ENCODE measurements at regions not wholly inside any gene's neighbourhood (a gene's known extent, or its start where the extent isn't known, plus 50 kb on each side); places are given as distances from the start of the nearest gene placed in this dataset.

GRCh38 chr4:126344472-126344871 is 1029.7 kb downstream of the FAT4 start:
- no peak for DNase-seq (ENCODE audit: low read depth)
- no peak for FAIRE-seq
- H2AFZ ChIP-seq (ENCODE audit: low read depth, low read length) = no peak overlapping the region
- H3K36me3 Mint-ChIP-seq (ENCODE audit: low read depth, unreplicated experiment) = no peaks in the 10 kb centered on the region
- H3K4me1 Mint-ChIP-seq (ENCODE audit: low read depth, unreplicated experiment) = no peaks in the 10 kb centered on the region
- no peaks in the 10 kb centered on the region for H3K79me2 ChIP-seq (ENCODE audit: insufficient read depth, low read length)
- no peak overlapping the region for H3K4me2 ChIP-seq (ENCODE audit: low read length)
- H3K9me3 Mint-ChIP-seq (ENCODE audit: unreplicated experiment) = no peaks in the 10 kb centered on the region
- H3K27ac ChIP-seq (ENCODE audit: low read depth, low read length) = no peak overlapping the region
- no peaks in the 10 kb centered on the region for H3K27me3 ChIP-seq (ENCODE audit: insufficient read depth, low read length)
- H3K27ac Mint-ChIP-seq (ENCODE audit: unreplicated experiment) = no peak overlapping the region
- H3K4me3 ChIP-seq (ENCODE audit: insufficient read depth, low read depth, low read length) = no peak overlapping the region
- no peak overlapping the region for H3K9ac ChIP-seq (ENCODE audit: low read length)
- H3K4me3 Mint-ChIP-seq (ENCODE audit: unreplicated experiment) = no peak overlapping the region
- TF ChIP-seq EZH2 (IDR thresholded peaks at IDR 0.05; ENCODE audit: insufficient read depth, low read length) = no peak
- TF ChIP-seq, protein P1, sequence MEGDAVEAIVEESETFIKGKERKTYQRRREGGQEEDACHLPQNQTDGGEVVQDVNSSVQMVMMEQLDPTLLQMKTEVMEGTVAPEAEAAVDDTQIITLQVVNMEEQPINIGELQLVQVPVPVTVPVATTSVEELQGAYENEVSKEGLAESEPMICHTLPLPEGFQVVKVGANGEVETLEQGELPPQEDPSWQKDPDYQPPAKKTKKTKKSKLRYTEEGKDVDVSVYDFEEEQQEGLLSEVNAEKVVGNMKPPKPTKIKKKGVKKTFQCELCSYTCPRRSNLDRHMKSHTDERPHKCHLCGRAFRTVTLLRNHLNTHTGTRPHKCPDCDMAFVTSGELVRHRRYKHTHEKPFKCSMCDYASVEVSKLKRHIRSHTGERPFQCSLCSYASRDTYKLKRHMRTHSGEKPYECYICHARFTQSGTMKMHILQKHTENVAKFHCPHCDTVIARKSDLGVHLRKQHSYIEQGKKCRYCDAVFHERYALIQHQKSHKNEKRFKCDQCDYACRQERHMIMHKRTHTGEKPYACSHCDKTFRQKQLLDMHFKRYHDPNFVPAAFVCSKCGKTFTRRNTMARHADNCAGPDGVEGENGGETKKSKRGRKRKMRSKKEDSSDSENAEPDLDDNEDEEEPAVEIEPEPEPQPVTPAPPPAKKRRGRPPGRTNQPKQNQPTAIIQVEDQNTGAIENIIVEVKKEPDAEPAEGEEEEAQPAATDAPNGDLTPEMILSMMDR (IDR thresholded peaks at IDR 0.05; ENCODE audit: insufficient read depth, low read depth, low read length) = no peak
- no peaks in the 10 kb centered on the region for H3K9me3 ChIP-seq (ENCODE audit: insufficient read depth, low read depth, low read length)
- H4K20me1 ChIP-seq (ENCODE audit: insufficient read depth, low read length) = no peaks in the 10 kb centered on the region
- H3K4me1 ChIP-seq (ENCODE audit: insufficient read depth, low read length) = no peaks in the 10 kb centered on the region
- H3K27me3 Mint-ChIP-seq (ENCODE audit: low read depth, unreplicated experiment) = no peaks in the 10 kb centered on the region
- no peaks in the 10 kb centered on the region for H3K36me3 ChIP-seq (ENCODE audit: insufficient read depth, low read length)

DNA sequence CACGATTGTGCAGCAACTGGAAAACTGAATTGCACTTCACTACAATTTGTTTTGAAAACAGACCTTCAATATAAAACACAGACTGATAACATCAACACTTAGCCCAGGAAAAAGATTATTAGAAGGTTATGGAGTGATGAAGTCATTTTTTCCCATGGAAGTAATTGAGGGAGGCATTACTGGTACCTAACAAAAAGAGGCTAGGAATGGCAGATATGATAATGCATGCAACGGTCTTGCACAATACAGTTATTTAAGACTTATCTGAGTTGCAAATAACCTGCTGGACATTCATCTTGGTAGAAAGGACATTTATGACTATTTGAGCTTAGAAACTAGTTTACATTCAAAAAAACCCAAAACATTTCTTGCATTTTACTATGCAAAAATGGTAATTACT is 1031.9 kb downstream of the FAT4 start:
- Histone ChIP-seq H3K4me2 (ENCODE audit: low read length) (no peak overlapping the region), H3K27me3 (ENCODE audit: insufficient read depth, low read length) (no peaks in the 10 kb centered on the region), H3K79me2 (ENCODE audit: insufficient read depth, low read length) (no peaks in the 10 kb centered on the region), H2AFZ (ENCODE audit: low read depth, low read length) (no peak overlapping the region), H3K9ac (ENCODE audit: low read length) (no peak overlapping the region), H3K36me3 (ENCODE audit: insufficient read depth, low read length) (no peaks in the 10 kb centered on the region), H3K4me1 (ENCODE audit: insufficient read depth, low read length) (no peaks in the 10 kb centered on the region), H3K9me3 (ENCODE audit: insufficient read depth, low read depth, low read length) (no peaks in the 10 kb centered on the region), H4K20me1 (ENCODE audit: insufficient read depth, low read length) (no peaks in the 10 kb centered on the region), H3K27ac (ENCODE audit: low read depth, low read length) (no peak overlapping the region), H3K4me3 (ENCODE audit: insufficient read depth, low read depth, low read length) (no peak overlapping the region)
- H3K4me1 Mint-ChIP-seq (ENCODE audit: low read depth, unreplicated experiment) = no peaks in the 10 kb centered on the region
- no peak for FAIRE-seq
- no peak overlapping the region for H3K4me3 Mint-ChIP-seq (ENCODE audit: unreplicated experiment)
- H3K36me3 Mint-ChIP-seq (ENCODE audit: low read depth, unreplicated experiment) = no peaks in the 10 kb centered on the region
- H3K27me3 Mint-ChIP-seq (ENCODE audit: low read depth, unreplicated experiment) = no peaks in the 10 kb centered on the region
- DNase-seq (ENCODE audit: low read depth) = no peak
- no peak overlapping the region for H3K27ac Mint-ChIP-seq (ENCODE audit: unreplicated experiment)
- no peak for TF ChIP-seq EZH2 (IDR thresholded peaks at IDR 0.05; ENCODE audit: insufficient read depth, low read length)
- TF ChIP-seq, protein P1 (IDR thresholded peaks at IDR 0.05; ENCODE audit: insufficient read depth, low read depth, low read length) = no peak
- no peaks in the 10 kb centered on the region for H3K9me3 Mint-ChIP-seq (ENCODE audit: unreplicated experiment)

DNA sequence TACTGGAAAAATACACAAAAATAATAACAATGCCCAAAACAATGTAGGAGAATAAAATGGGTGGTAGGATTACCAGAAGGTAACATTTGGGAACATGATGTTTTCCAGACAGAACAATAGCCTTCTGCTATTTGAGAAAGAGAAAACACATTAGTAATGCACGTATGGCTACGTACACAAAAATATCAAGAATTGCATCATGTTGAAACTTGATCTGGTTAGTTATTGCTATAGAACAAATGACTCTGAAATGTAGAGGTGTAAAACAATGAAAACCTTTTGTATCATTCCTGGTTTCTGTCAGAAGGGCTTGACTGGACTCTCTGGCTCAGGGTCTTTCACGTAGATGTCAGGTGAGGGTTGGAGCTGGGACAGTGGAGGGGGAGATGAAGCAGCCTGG is 1040.0 kb downstream of the FAT4 start:
- no peaks in the 10 kb centered on the region for H3K4me1 Mint-ChIP-seq (ENCODE audit: low read depth, unreplicated experiment)
- H3K27me3 Mint-ChIP-seq (ENCODE audit: low read depth, unreplicated experiment) = no peaks in the 10 kb centered on the region
- Histone ChIP-seq H3K79me2 (ENCODE audit: insufficient read depth, low read length) (no peaks in the 10 kb centered on the region), H3K27ac (ENCODE audit: low read depth, low read length) (no peak overlapping the region), H2AFZ (ENCODE audit: low read depth, low read length) (no peak overlapping the region), H3K4me2 (ENCODE audit: low read length) (no peak overlapping the region), H4K20me1 (ENCODE audit: insufficient read depth, low read length) (no peaks in the 10 kb centered on the region), H3K36me3 (ENCODE audit: insufficient read depth, low read length) (no peaks in the 10 kb centered on the region), H3K27me3 (ENCODE audit: insufficient read depth, low read length) (no peaks in the 10 kb centered on the region), H3K9me3 (ENCODE audit: insufficient read depth, low read depth, low read length) (no peaks in the 10 kb centered on the region), H3K4me1 (ENCODE audit: insufficient read depth, low read length) (no peaks in the 10 kb centered on the region), H3K9ac (ENCODE audit: low read length) (no peak overlapping the region), H3K4me3 (ENCODE audit: insufficient read depth, low read depth, low read length) (no peak overlapping the region)
- H3K36me3 Mint-ChIP-seq (ENCODE audit: low read depth, unreplicated experiment) = no peaks in the 10 kb centered on the region
- no peak overlapping the region for H3K27ac Mint-ChIP-seq (ENCODE audit: unreplicated experiment)
- H3K4me3 Mint-ChIP-seq (ENCODE audit: unreplicated experiment) = no peak overlapping the region
- FAIRE-seq (no peak), DNase-seq (ENCODE audit: low read depth) (no peak)
- H3K9me3 Mint-ChIP-seq (ENCODE audit: unreplicated experiment) = no peaks in the 10 kb centered on the region
- no peak for TF ChIP-seq EZH2 (IDR thresholded peaks at IDR 0.05; ENCODE audit: insufficient read depth, low read length)
- TF ChIP-seq, protein P1 (IDR thresholded peaks at IDR 0.05; ENCODE audit: insufficient read depth, low read depth, low read length) = no peak
